DND-41 (cell line): ENCODE measurements at regions not wholly inside any gene's neighbourhood (a gene's known extent, or its start where the extent isn't known, plus 50 kb on each side); places are given as distances from the start of the nearest gene placed in this dataset.

Experiments
- EZH2 ChIP-seq: IDR thresholded peaks from 3 replicates; pipeline ENCODE4 v1.6.1; 2012; ENCODE audit warnings: borderline replicate concordance, low read depth, mild to moderate bottlenecking, moderate library complexity, low read length, inconsistent platforms; ENCODE audit not compliant: severe bottlenecking
- TF ChIP-seq, protein P1 (sequence below): IDR thresholded peaks from 2 replicates; pipeline ENCODE4 v1.5.1; 2012; ENCODE audit warnings: borderline replicate concordance, low read length, moderate library complexity, mild to moderate bottlenecking; ENCODE audit not compliant: poor library complexity, severe bottlenecking; ENCODE audit errors: extremely low read depth

DNA sequence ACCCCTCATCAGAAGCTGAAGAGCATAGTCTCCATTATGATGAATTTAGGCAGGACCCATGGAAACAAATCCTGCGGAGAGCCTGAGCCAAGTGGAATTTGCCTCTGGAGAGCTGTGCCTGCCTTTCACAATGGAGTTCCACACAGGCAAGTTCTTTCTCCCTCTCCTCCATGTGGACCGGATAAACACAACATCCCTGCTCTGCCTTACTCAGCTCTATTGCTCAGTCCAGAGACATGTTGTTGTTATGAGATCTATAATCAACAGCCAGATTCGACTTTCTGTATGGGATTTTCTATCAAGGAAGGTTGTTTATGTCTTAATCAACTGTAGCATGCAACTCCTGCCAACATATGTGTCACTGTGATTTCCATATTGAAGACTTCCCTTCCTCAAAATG lies 59.5 kb upstream of the ELMO1 start:
- TF ChIP-seq, protein P1, sequence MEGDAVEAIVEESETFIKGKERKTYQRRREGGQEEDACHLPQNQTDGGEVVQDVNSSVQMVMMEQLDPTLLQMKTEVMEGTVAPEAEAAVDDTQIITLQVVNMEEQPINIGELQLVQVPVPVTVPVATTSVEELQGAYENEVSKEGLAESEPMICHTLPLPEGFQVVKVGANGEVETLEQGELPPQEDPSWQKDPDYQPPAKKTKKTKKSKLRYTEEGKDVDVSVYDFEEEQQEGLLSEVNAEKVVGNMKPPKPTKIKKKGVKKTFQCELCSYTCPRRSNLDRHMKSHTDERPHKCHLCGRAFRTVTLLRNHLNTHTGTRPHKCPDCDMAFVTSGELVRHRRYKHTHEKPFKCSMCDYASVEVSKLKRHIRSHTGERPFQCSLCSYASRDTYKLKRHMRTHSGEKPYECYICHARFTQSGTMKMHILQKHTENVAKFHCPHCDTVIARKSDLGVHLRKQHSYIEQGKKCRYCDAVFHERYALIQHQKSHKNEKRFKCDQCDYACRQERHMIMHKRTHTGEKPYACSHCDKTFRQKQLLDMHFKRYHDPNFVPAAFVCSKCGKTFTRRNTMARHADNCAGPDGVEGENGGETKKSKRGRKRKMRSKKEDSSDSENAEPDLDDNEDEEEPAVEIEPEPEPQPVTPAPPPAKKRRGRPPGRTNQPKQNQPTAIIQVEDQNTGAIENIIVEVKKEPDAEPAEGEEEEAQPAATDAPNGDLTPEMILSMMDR: no peak
- no peak for TF ChIP-seq EZH2
